IMR-90 (cell line): ENCODE measurements at regions not wholly inside any gene's neighbourhood (a gene's known extent, or its start where the extent isn't known, plus 50 kb on each side); places are given as distances from the start of the nearest gene placed in this dataset.

Experiments
- ATAC-seq: fragments of 200-7000 bp; cut with Tn5 transposase; 2 replicates; pipeline ENCODE4 v1.9.1; 2020; ENCODE audit warnings: low read depth, mild to moderate bottlenecking, moderate library complexity
- BruUV-seq: library from RNA; stranded (reverse); fragments of 400-500 nt; replicated peaks from 2 replicates; lab custom pipeline; 2021; lab: Mats Ljungman, UMichigan
- CTCF ChIA-PET: fragments of 300-600 bp; formaldehyde crosslinking; extraction: SDS; loops from one replicate; lab custom pipeline; 2021; ENCODE audit warnings: antibody characterized with exemption; lab: Yijun Ruan, JAX
- POLR2A ChIA-PET: fragments of 300-600 bp; sonication (Branson Sonifier 250); formaldehyde crosslinking; loops from one replicate; lab custom pipeline; 2022; ENCODE audit warnings: antibody characterized with exemption; ENCODE audit not compliant: unreplicated experiment; lab: Charles Lee
- DNase-seq: peaks from one replicate; pipeline ENCODE4 v3.0.0; 2013
- H2AFZ ChIP-seq: replicated peaks from 2 replicates; pipeline ENCODE3; 2013; ENCODE audit warnings: low read length, mild to moderate bottlenecking; ENCODE audit not compliant: poor library complexity
- H2AK5ac ChIP-seq: 2 replicates; pipeline ENCODE4 v1.6.1; 2013; ENCODE audit warnings: low read depth, low read length, inconsistent platforms
- H2AK9ac ChIP-seq: replicated peaks from 2 replicates; pipeline ENCODE3; 2013; ENCODE audit warnings: mild to moderate bottlenecking, low read depth, low read length, moderate library complexity; ENCODE audit not compliant: poor library complexity
- H2BK120ac ChIP-seq: 2 replicates; pipeline ENCODE4 v1.6.1; 2013; ENCODE audit warnings: low read depth, low read length, inconsistent platforms
- H2BK15ac ChIP-seq: 3 replicates; pipeline ENCODE4 v1.6.1; 2013; ENCODE audit warnings: low read depth, low read length, inconsistent platforms
- H2BK20ac ChIP-seq: 2 replicates; pipeline ENCODE4 v1.6.1; 2013; ENCODE audit warnings: low read depth, mild to moderate bottlenecking, inconsistent platforms, low read length, moderate library complexity
- H2BK5ac ChIP-seq: 2 replicates; pipeline ENCODE4 v1.6.1; 2013; ENCODE audit warnings: mild to moderate bottlenecking, low read depth, low read length, inconsistent platforms; ENCODE audit not compliant: poor library complexity, severe bottlenecking
- H3K14ac ChIP-seq: replicated peaks from 2 replicates; pipeline ENCODE4 v1.6.1; 2013; ENCODE audit warnings: low read depth, low read length, inconsistent platforms
- H3K18ac ChIP-seq: 2 replicates; pipeline ENCODE4 v1.6.1; 2013; ENCODE audit warnings: low read depth, low read length, control low read depth
- H3K23ac ChIP-seq: 2 replicates; pipeline ENCODE4 v1.6.1; 2013; ENCODE audit warnings: low read depth, low read length, inconsistent platforms
- H3K27ac ChIP-seq: 2 replicates; pipeline ENCODE4 v1.5.1; 2013; ENCODE audit warnings: mild to moderate bottlenecking, control low read depth, low read length; ENCODE audit not compliant: insufficient read depth
- H3K27me3 ChIP-seq: 2 replicates; pipeline ENCODE4 v1.6.1; 2013; ENCODE audit warnings: low read length; ENCODE audit not compliant: control insufficient read depth, insufficient read depth
- H3K36me3 ChIP-seq: 2 replicates; pipeline ENCODE4 v1.6.1; 2013; ENCODE audit warnings: low read length, mixed read lengths; ENCODE audit not compliant: control insufficient read depth, insufficient read depth
- H3K4ac ChIP-seq: 2 replicates; pipeline ENCODE4 v1.6.1; 2013; ENCODE audit warnings: low read depth, low read length, inconsistent platforms
- H3K4me1 ChIP-seq: 2 replicates; pipeline ENCODE4 v1.6.1; 2013; ENCODE audit warnings: low read length, mixed read lengths; ENCODE audit not compliant: control insufficient read depth, insufficient read depth
- H3K4me2 ChIP-seq: 2 replicates; pipeline ENCODE4 v1.6.1; 2013; ENCODE audit warnings: low read depth, mild to moderate bottlenecking, control low read depth, low read length, moderate library complexity
- H3K4me3 ChIP-seq: 2 replicates; pipeline ENCODE4 v1.5.1; 2013; ENCODE audit warnings: low read depth, mild to moderate bottlenecking, control low read depth, low read length, moderate library complexity; ENCODE audit not compliant: insufficient read depth
- H3K56ac ChIP-seq: 2 replicates; pipeline ENCODE4 v1.6.1; 2013; ENCODE audit warnings: low read length, inconsistent platforms; ENCODE audit not compliant: insufficient read depth; ENCODE audit errors: extremely low read depth
- H3K79me1 ChIP-seq, 2 experiments: 2 replicates each; pipeline ENCODE4 v1.6.1; 2013; ENCODE audit warnings: low read length in 2 of 2, inconsistent platforms in 1 of 2, low read depth in 1 of 2
- H3K9ac ChIP-seq: 2 replicates; pipeline ENCODE4 v1.6.1; 2013; ENCODE audit warnings: low read depth, low read length, control low read depth
- H3K9me1 ChIP-seq: 2 replicates; pipeline ENCODE4 v1.6.1; 2013; ENCODE audit warnings: low read length, inconsistent platforms; ENCODE audit not compliant: insufficient read depth
- H3K9me3 ChIP-seq: 2 replicates; pipeline ENCODE4 v1.6.1; 2013; ENCODE audit warnings: low read length; ENCODE audit not compliant: control insufficient read depth, insufficient read depth
- H4K20me1 ChIP-seq: 2 replicates; pipeline ENCODE4 v1.6.1; 2013; ENCODE audit warnings: low read length, inconsistent platforms; ENCODE audit not compliant: insufficient read depth
- H4K5ac ChIP-seq: 2 replicates; pipeline ENCODE4 v1.6.1; 2013; ENCODE audit warnings: mild to moderate bottlenecking, low read depth, low read length, control low read depth
- H4K8ac ChIP-seq, 2 experiments: 2 replicates each; pipeline ENCODE4 v1.6.1; 2013; ENCODE audit warnings: low read depth in 2 of 2, low read length in 2 of 2, control low read depth in 1 of 2, inconsistent platforms in 1 of 2
- H4K91ac ChIP-seq: 2 replicates; pipeline ENCODE4 v1.6.1; 2013; ENCODE audit warnings: low read depth, low read length, inconsistent platforms; ENCODE audit not compliant: insufficient read depth
- BHLHE40 ChIP-seq: fragments of 150-350 bp; IDR thresholded peaks from 2 replicates; pipeline ENCODE4 v1.6.1; 2016; ENCODE audit warnings: mild to moderate bottlenecking, low read depth, low read length
- CEBPB ChIP-seq: IDR thresholded peaks from 2 replicates; pipeline ENCODE4 v1.6.1; 2012; ENCODE audit warnings: low read depth, low read length, improper control_type of control experiment
- CHD1 ChIP-seq: IDR thresholded peaks from 2 replicates; pipeline ENCODE4 v1.6.1; 2012; ENCODE audit warnings: low read depth, low read length, improper control_type of control experiment
- CTCF ChIP-seq: conservative IDR thresholded peaks from 2 replicates; pipeline ENCODE4 v1.5.1; 2012; ENCODE audit warnings: mild to moderate bottlenecking, low read depth, low read length, improper control_type of control experiment
- ELK1 ChIP-seq: fragments of 150-350 bp; IDR thresholded peaks from 2 replicates; pipeline ENCODE4 v1.6.1; 2016; ENCODE audit warnings: low read depth, mild to moderate bottlenecking, low read length, moderate library complexity, borderline replicate concordance
- FOS ChIP-seq: fragments of 150-350 bp; IDR thresholded peaks from 2 replicates; pipeline ENCODE4 v1.6.1; 2016; ENCODE audit warnings: low read depth, low read length
- MAFK ChIP-seq: IDR thresholded peaks from 2 replicates; pipeline ENCODE4 v1.6.1; 2012; ENCODE audit warnings: low read depth, low read length, improper control_type of control experiment
- MAZ ChIP-seq: IDR thresholded peaks from 2 replicates; pipeline ENCODE4 v1.6.1; 2012; ENCODE audit warnings: low read depth, mild to moderate bottlenecking, low read length, improper control_type of control experiment, moderate library complexity, borderline replicate concordance
- MXI1 ChIP-seq: IDR thresholded peaks from 2 replicates; pipeline ENCODE4 v1.6.1; 2012; ENCODE audit warnings: low read depth, mild to moderate bottlenecking, low read length, moderate library complexity, borderline replicate concordance
- NFE2L2 ChIP-seq: fragments of 150-350 bp; IDR thresholded peaks from 2 replicates; pipeline ENCODE4 v1.6.1; 2016; ENCODE audit warnings: low read depth, mild to moderate bottlenecking, low read length
- POLR2A ChIP-seq: IDR thresholded peaks from 2 replicates; pipeline ENCODE4 v1.6.1; 2012; ENCODE audit warnings: mild to moderate bottlenecking, low read depth, low read length
- RAD21 ChIP-seq: IDR thresholded peaks from 2 replicates; pipeline ENCODE4 v1.6.1; 2012; ENCODE audit warnings: low read length, improper control_type of control experiment
- RCOR1 ChIP-seq: IDR thresholded peaks from 2 replicates; pipeline ENCODE4 v1.6.1; 2012; ENCODE audit warnings: mild to moderate bottlenecking, low read length, improper control_type of control experiment; ENCODE audit not compliant: insufficient replicate concordance
- RFX5 ChIP-seq: IDR thresholded peaks from 2 replicates; pipeline ENCODE4 v1.8.0; 2012; ENCODE audit warnings: low read depth, mild to moderate bottlenecking, low read length, moderate library complexity
- SMC3 ChIP-seq: fragments of 150-350 bp; IDR thresholded peaks from 2 replicates; pipeline ENCODE4 v1.6.1; 2016; ENCODE audit warnings: low read depth, mild to moderate bottlenecking, antibody characterized with exemption, low read length, moderate library complexity
- USF2 ChIP-seq: fragments of 150-350 bp; IDR thresholded peaks from 2 replicates; pipeline ENCODE4 v1.6.1; 2017; ENCODE audit warnings: mild to moderate bottlenecking, antibody characterized with exemption, low read length, low read depth
- WGBS, 2 experiments: methylation state at CpG; one replicate each; pipeline versions ENCODE4 v1.1.5 to v1.1.7; 2013; ENCODE audit warnings: missing lambda C conversion rate in 2 of 2; ENCODE audit not compliant: insufficient read length in 1 of 2; ENCODE audit errors: extremely low coverage in 2 of 2; 5-methylcytosine and 5-hydroxymethylcytosine counted together
- dilution Hi-C: fragments of 300-500 bp; cut with HindIII; formaldehyde crosslinking; loops from one replicate; pipeline ENCODE4 v1.14.3; 2018; ENCODE audit warnings: low sequenced_read_pairs; ENCODE audit not compliant: unreplicated experiment
- in situ Hi-C: fragments of 300-500 bp; cut with MboI; formaldehyde crosslinking; loops from 3 replicates; pipeline ENCODE4 v1.14.3; 2019; ENCODE audit warnings: low sequenced_read_pairs, inconsistent platforms, mixed read lengths
- intact Hi-C: fragments of 100-400 bp; cut with micrococcal nuclease; formaldehyde crosslinking; loops from 2 replicates; pipeline ENCODE4 v1.10.0; 2022

- ATAC-seq (no peak), DNase-seq (no peak)
- no peak overlapping the region for H2AK9ac ChIP-seq
- H2BK120ac ChIP-seq = no peak overlapping the region
- H2AK5ac ChIP-seq = no peak overlapping the region
- POLR2A ChIA-PET = no interaction called here
- WGBS, 2 experiments = 83% methylated on average over 1 of the region's 3 CpGs; no CpG with 5 or more reads in 1 of the 2 experiments
- no peak overlapping the region for H3K56ac ChIP-seq
- H2AFZ ChIP-seq = no peak overlapping the region
- TF ChIP-seq CTCF (no peak), MXI1 (no peak), USF2 (no peak), CEBPB (no peak), POLR2A (no peak), RCOR1 (no peak), RAD21 (no peak), NFE2L2 (no peak), MAFK (no peak), MAZ (no peak), FOS (no peak), RFX5 (no peak), ELK1 (no peak), SMC3 (no peak), BHLHE40 (no peak), CHD1 (no peak)
- BruUV-seq = no TSS peak
- dilution Hi-C loops (no loop called here), intact Hi-C loops (no loop called here), in situ Hi-C loops (no loop called here)
- H3K27ac ChIP-seq = no peak overlapping the region
- no peaks in the 10 kb centered on the region for H3K4me1 ChIP-seq
- H2BK20ac ChIP-seq = no peak overlapping the region
- no peak overlapping the region for H2BK15ac ChIP-seq
- no peaks in the 10 kb centered on the region for H3K79me1 ChIP-seq
- no peak overlapping the region for H3K4ac ChIP-seq
- H3K4me2 ChIP-seq = no peak overlapping the region
- no peak overlapping the region for H3K18ac ChIP-seq
- no peak overlapping the region for H3K9ac ChIP-seq
- H3K27me3 ChIP-seq = peaks cover 25% of the 10 kb centered on the region
- H3K14ac ChIP-seq = no peak overlapping the region
- H3K9me1 ChIP-seq = no peaks in the 10 kb centered on the region
- no peaks in the 10 kb centered on the region for H4K20me1 ChIP-seq
- no peak overlapping the region for H2BK5ac ChIP-seq
- no peak overlapping the region for H3K23ac ChIP-seq
- no peak overlapping the region for H4K8ac ChIP-seq
- CTCF ChIA-PET = no interaction called here
- H3K4me3 ChIP-seq = no peak overlapping the region
- no peak overlapping the region for H4K91ac ChIP-seq
- no peak overlapping the region for H4K5ac ChIP-seq
- H3K9me3 ChIP-seq = no peaks in the 10 kb centered on the region
- no peaks in the 10 kb centered on the region for H3K36me3 ChIP-seq
Measured at GRCh38 chr4:152115118-152115517, 354.3 kb upstream of the GATB start.
